Vagina (tissue), 2 donors: ENCODE measurements at regions not wholly inside any gene's neighbourhood (a gene's known extent, or its start where the extent isn't known, plus 50 kb on each side); places are given as distances from the start of the nearest gene placed in this dataset.

Experiments
- DNase-seq, 2 donors: peaks; one replicate each; pipeline ENCODE4 v3.0.0-alpha.2; 2017; ENCODE audit errors: extremely low spot score in 2 of 2
- H3K27ac ChIP-seq: fragments of 200-600 bp; sonication (generic); one replicate; pipeline ENCODE4 v1.5.1; 2019
- H3K27me3 ChIP-seq: fragments of 200-600 bp; sonication (generic); one replicate; pipeline ENCODE4 v1.5.1; 2019
- H3K36me3 ChIP-seq, 2 donors: fragments of 200-600 bp; sonication (generic); one replicate each; pipeline ENCODE4 v1.5.1; 2017 to 2019
- H3K4me1 ChIP-seq: fragments of 200-600 bp; sonication (generic); one replicate; pipeline ENCODE4 v1.5.1; 2019
- H3K4me3 ChIP-seq, 2 donors: fragments of 200-600 bp; sonication (generic); 1 replicate in 1 of 2; 2 replicates in 1 of 2; pipeline ENCODE4 v1.5.1; 2016 to 2019
- H3K9me3 ChIP-seq: fragments of 200-600 bp; sonication (generic); one replicate; pipeline ENCODE4 v1.5.1; 2019
- CTCF ChIP-seq, 3 experiments: fragments of 450-650 bp in 2 of 3; fragments of 200-600 bp in 1 of 3; sonication (generic) in 1 of 3; IDR thresholded peaks; one replicate each; pipeline ENCODE4 v1.5.1; 2017 to 2019; ENCODE audit warnings: antibody characterized with exemption in 3 of 3, mild to moderate bottlenecking in 2 of 3, moderate library complexity in 2 of 3
- POLR2A ChIP-seq, 2 donors: fragments of 450-650 bp; IDR thresholded peaks; one replicate each; pipeline ENCODE4 v1.6.1; 2017; ENCODE audit warnings: antibody characterized with exemption in 2 of 2, mild to moderate bottlenecking in 2 of 2, moderate library complexity in 2 of 2
- POLR2AphosphoS5 ChIP-seq, 2 donors: sonication (generic); formaldehyde crosslinking; IDR thresholded peaks; one replicate each; pipeline ENCODE4 v1.9.0; 2017; ENCODE audit warnings: antibody characterized with exemption in 2 of 2, mild to moderate bottlenecking in 2 of 2, low read depth in 1 of 2; ENCODE audit not compliant: insufficient read depth in 1 of 2
- intact Hi-C: fragments of 100-400 bp; cut with DNase I; formaldehyde crosslinking; loops from one replicate; pipeline ENCODE4 v1.15.1; 2023

DNA sequence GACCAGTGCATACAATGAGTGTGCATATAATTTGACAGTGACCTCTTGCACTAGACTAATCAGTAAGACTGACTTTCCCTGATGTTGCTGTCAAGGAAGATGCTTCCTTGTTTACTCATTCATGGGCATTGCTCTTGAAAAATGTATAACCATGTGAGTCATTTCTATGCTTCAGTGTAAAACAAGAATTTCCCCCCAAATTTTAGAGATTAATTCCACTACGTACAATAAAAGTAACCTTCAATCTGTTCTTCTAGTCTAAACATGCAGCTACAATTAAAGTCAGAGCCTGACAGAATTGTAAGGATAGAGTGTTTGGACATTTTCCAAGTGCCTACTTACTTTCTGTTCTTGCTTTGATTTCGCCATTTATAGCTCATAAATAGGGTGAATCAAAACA, 935.7 kb downstream of the RAPGEF2 start:
- H3K4me3 ChIP-seq: no peak overlapping the region
- H3K27me3 ChIP-seq: no peaks in the 10 kb centered on the region
- DNase-seq: no peak
- no peak for TF ChIP-seq POLR2A (IDR thresholded peaks at IDR 0.05)
- no peak for TF ChIP-seq POLR2AphosphoS5 (IDR thresholded peaks at IDR 0.05; ENCODE audit: insufficient read depth in 1 of 2, low read depth in 1 of 2)
- no peak for TF ChIP-seq CTCF (IDR thresholded peaks at IDR 0.05)
- H3K36me3 ChIP-seq: no peaks in the 10 kb centered on the region
- intact Hi-C loops: no loop called here
- no peaks in the 10 kb centered on the region for H3K4me1 ChIP-seq
- H3K27ac ChIP-seq: no peak overlapping the region
- H3K9me3 ChIP-seq: no peaks in the 10 kb centered on the region

- Histone ChIP-seq H3K36me3 (no peaks in the 10 kb centered on the region), H3K9me3 (no peaks in the 10 kb centered on the region), H3K4me1 (no peaks in the 10 kb centered on the region), H3K27me3 (no peaks in the 10 kb centered on the region), H3K27ac (no peak overlapping the region), H3K4me3 (no peak overlapping the region)
- intact Hi-C loops: no loop called here
- no peak for DNase-seq
- no peak for TF ChIP-seq POLR2AphosphoS5 (IDR thresholded peaks at IDR 0.05; ENCODE audit: insufficient read depth in 1 of 2, low read depth in 1 of 2)
- no peak for TF ChIP-seq POLR2A (IDR thresholded peaks at IDR 0.05)
- TF ChIP-seq CTCF (IDR thresholded peaks at IDR 0.05): no peak
These were observed 941.8 kb downstream of the RAPGEF2 start for GRCh38 chr4:160044693-160045092.

DNA sequence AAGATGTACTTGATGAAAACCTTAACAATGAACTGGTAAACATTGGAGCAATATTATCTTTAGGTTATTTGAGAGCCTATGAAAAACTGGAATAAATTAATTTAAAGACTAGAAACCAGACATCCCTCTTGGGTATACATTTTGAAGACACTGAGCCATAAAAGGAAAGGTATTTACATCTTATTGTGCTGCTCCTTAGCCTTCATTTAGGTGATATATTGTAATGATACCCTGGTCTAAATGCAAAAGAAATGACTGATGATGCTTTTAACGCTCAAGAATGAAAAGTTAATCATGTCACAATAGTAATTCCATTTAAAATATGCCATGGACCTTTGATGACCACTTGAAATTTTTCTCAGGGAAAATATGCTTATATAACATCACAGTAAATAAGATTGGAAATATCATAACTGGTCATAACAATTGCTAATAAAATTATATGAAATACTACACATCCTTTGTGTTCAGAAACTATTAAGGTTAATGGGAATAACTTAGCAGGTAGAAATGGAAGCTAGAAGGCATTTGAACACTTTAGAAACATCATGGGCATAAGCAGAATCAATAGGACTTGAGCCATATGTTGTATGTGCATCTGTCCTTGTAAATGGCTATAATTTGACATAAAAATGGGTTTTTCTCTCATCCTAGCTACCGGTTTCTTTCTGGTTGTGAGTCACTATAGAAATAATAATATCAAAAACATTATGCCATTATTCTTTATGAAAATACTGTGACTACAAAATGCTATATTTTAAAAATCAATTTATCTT, 979.7 kb downstream of the RAPGEF2 start:
- intact Hi-C loops: no loop called here
- Histone ChIP-seq H3K27ac (no peak overlapping the region), H3K4me1 (no peaks in the 10 kb centered on the region), H3K9me3 (no peaks in the 10 kb centered on the region), H3K36me3 (no peaks in the 10 kb centered on the region), H3K27me3 (no peaks in the 10 kb centered on the region), H3K4me3 (no peak overlapping the region)
- no peak for DNase-seq
- no peak for TF ChIP-seq POLR2A (IDR thresholded peaks at IDR 0.05)
- no peak for TF ChIP-seq POLR2AphosphoS5 (IDR thresholded peaks at IDR 0.05; ENCODE audit: insufficient read depth in 1 of 2, low read depth in 1 of 2)
- no peak for TF ChIP-seq CTCF (IDR thresholded peaks at IDR 0.05)

GRCh38 chr4:160091631-160092030, 988.8 kb downstream of the RAPGEF2 start:
- DNase-seq: no peak
- no peaks in the 10 kb centered on the region for H3K36me3 ChIP-seq
- no peak overlapping the region for H3K27ac ChIP-seq
- H3K4me3 ChIP-seq: no peak overlapping the region
- no peak for TF ChIP-seq POLR2AphosphoS5 (IDR thresholded peaks at IDR 0.05; ENCODE audit: insufficient read depth in 1 of 2, low read depth in 1 of 2)
- TF ChIP-seq POLR2A (IDR thresholded peaks at IDR 0.05): no peak
- no peak for TF ChIP-seq CTCF (IDR thresholded peaks at IDR 0.05)
- no peaks in the 10 kb centered on the region for H3K4me1 ChIP-seq
- H3K27me3 ChIP-seq: no peaks in the 10 kb centered on the region
- no peaks in the 10 kb centered on the region for H3K9me3 ChIP-seq
- intact Hi-C loops: no loop called here

- no peak for TF ChIP-seq CTCF (IDR thresholded peaks at IDR 0.05)
- TF ChIP-seq POLR2AphosphoS5 (IDR thresholded peaks at IDR 0.05; ENCODE audit: insufficient read depth in 1 of 2, low read depth in 1 of 2): no peak
- no peak for TF ChIP-seq POLR2A (IDR thresholded peaks at IDR 0.05)
- intact Hi-C loops: no loop called here
- no peak overlapping the region for H3K27ac ChIP-seq
- H3K36me3 ChIP-seq: no peaks in the 10 kb centered on the region
- H3K27me3 ChIP-seq: no peaks in the 10 kb centered on the region
- no peak overlapping the region for H3K4me3 ChIP-seq
- no peaks in the 10 kb centered on the region for H3K4me1 ChIP-seq
- H3K9me3 ChIP-seq: no peaks in the 10 kb centered on the region
- no peak for DNase-seq
These were observed 997.4 kb downstream of the RAPGEF2 start for GRCh38 chr4:160100316-160100715.
